OCI-LY3 (cell line): ENCODE measurements at regions not wholly inside any gene's neighbourhood (a gene's known extent, or its start where the extent isn't known, plus 50 kb on each side); places are given as distances from the start of the nearest gene placed in this dataset.

Source experiments
- H2AFZ ChIP-seq: fragments of 200-600, 300-600 bp; shearing (Covaris generic); 2 replicates; pipeline ENCODE4 v1.6.0; 2014; ENCODE audit warnings: antibody characterized with exemption, low read depth, low read length
- H3K27ac ChIP-seq: fragments of 200-600, 300-600 bp; sonication (generic); 2 replicates; pipeline ENCODE4 v1.5.1; 2014; ENCODE audit warnings: mild to moderate bottlenecking, low read length, moderate library complexity, mixed read lengths
- H3K27me3 ChIP-seq: fragments of 200-600, 300-600 bp; sonication (generic); 2 replicates; pipeline ENCODE4 v1.6.1; 2014; ENCODE audit warnings: low read depth, low read length, mixed read lengths
- H3K36me3 ChIP-seq: fragments of 200-600, 300-600 bp; sonication (generic); replicated peaks from 2 replicates; pipeline ENCODE3; 2014; ENCODE audit warnings: low read depth, low read length, mixed read lengths
- H3K4me1 ChIP-seq: fragments of 300-600, 200-600 bp; sonication (generic); 2 replicates; pipeline ENCODE4 v1.6.1; 2014; ENCODE audit warnings: low read length, mixed read lengths
- H3K4me2 ChIP-seq: fragments of 200-600, 300-600 bp; sonication (generic); 2 replicates; pipeline ENCODE4 v1.6.1; 2014; ENCODE audit warnings: low read length, mixed read lengths
- H3K4me3 ChIP-seq: fragments of 300-600, 200-600 bp; sonication (generic); 2 replicates; pipeline ENCODE4 v1.5.1; 2014; ENCODE audit warnings: antibody characterized with exemption, mild to moderate bottlenecking, low read length, moderate library complexity
- H3K79me2 ChIP-seq: fragments of 300-600, 200-600 bp; shearing (Covaris generic); 2 replicates; pipeline ENCODE4 v1.6.1; 2014; ENCODE audit warnings: mild to moderate bottlenecking, low read length, mixed read lengths
- H3K9ac ChIP-seq: fragments of 300-600, 200-600 bp; shearing (Covaris generic); 2 replicates; pipeline ENCODE4 v1.6.0; 2014; ENCODE audit warnings: mild to moderate bottlenecking, low read length, moderate library complexity
- H3K9me3 ChIP-seq: fragments of 200-600, 300-600 bp; shearing (Covaris generic); 2 replicates; pipeline ENCODE4 v1.6.1; 2014; ENCODE audit warnings: low read length, mixed read lengths; ENCODE audit not compliant: insufficient read depth
- H4K20me1 ChIP-seq: fragments of 200-600, 300-600 bp; sonication (generic); 2 replicates; pipeline ENCODE4 v1.6.1; 2016; ENCODE audit warnings: low read length, mixed read lengths; ENCODE audit not compliant: insufficient read depth
- EZH2phosphoT487 ChIP-seq: fragments of 200-600 bp; shearing (Covaris generic); IDR thresholded peaks from 2 replicates; pipeline ENCODE4 v1.6.1; 2018; ENCODE audit warnings: antibody characterized with exemption, mixed run types, low read depth
- TF ChIP-seq, protein P1 (sequence below): fragments of 200-600, 300-600 bp; sonication (generic); IDR thresholded peaks from 2 replicates; pipeline ENCODE4 v1.5.1; 2014; ENCODE audit warnings: antibody characterized with exemption, low read length, low read depth

DNA sequence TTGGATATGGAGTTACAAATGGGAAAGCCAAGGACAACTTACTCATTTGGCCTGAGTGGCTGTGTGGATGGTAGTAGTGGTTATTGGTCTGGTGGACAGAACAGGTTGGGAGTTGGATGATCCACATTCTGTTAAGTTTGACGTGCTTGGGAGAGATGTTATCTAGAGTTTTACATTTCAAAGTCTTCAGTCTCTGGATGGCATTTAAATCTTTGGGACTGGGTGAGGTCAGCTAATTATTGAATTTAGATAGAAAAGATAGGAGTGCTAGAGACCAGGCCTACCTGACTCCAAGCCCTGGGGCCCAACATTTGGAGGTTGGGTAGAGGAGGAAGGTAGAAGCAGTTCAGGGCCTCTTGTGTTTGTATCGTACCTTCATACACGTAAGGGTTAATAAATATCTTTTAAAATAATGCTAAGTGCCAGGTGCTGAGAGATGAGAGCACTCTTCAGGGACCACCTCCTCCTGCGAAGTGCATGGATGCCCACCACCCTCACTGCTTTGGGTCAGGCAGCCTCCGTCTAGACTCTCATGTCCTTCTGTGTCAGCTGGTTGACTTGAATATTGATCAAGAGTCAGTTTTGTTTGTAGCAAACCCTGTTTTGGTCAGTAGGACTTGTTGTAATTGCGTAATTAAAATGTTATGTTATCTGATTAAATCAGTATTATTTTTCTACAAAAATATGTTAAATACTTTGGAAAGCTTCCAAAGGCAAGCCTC is 460.4 kb upstream of the RGS6 start:
- Histone ChIP-seq H3K36me3 (no peaks in the 10 kb centered on the region), H3K27ac (no peak overlapping the region), H3K4me2 (peak overlapping the region; percentile 21; the same call in 1 of the 2 replicates), H3K9ac (no peak overlapping the region), H3K4me1 (peaks cover 21% of the 10 kb centered on the region), H3K9me3 (no peaks in the 10 kb centered on the region), H3K79me2 (no peaks in the 10 kb centered on the region), H2AFZ (no peak overlapping the region), H3K27me3 (no peaks in the 10 kb centered on the region), H3K4me3 (no peak overlapping the region), H4K20me1 (no peaks in the 10 kb centered on the region)
- TF ChIP-seq, protein P1, sequence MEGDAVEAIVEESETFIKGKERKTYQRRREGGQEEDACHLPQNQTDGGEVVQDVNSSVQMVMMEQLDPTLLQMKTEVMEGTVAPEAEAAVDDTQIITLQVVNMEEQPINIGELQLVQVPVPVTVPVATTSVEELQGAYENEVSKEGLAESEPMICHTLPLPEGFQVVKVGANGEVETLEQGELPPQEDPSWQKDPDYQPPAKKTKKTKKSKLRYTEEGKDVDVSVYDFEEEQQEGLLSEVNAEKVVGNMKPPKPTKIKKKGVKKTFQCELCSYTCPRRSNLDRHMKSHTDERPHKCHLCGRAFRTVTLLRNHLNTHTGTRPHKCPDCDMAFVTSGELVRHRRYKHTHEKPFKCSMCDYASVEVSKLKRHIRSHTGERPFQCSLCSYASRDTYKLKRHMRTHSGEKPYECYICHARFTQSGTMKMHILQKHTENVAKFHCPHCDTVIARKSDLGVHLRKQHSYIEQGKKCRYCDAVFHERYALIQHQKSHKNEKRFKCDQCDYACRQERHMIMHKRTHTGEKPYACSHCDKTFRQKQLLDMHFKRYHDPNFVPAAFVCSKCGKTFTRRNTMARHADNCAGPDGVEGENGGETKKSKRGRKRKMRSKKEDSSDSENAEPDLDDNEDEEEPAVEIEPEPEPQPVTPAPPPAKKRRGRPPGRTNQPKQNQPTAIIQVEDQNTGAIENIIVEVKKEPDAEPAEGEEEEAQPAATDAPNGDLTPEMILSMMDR: no peak
- TF ChIP-seq EZH2phosphoT487: no peak

DNA sequence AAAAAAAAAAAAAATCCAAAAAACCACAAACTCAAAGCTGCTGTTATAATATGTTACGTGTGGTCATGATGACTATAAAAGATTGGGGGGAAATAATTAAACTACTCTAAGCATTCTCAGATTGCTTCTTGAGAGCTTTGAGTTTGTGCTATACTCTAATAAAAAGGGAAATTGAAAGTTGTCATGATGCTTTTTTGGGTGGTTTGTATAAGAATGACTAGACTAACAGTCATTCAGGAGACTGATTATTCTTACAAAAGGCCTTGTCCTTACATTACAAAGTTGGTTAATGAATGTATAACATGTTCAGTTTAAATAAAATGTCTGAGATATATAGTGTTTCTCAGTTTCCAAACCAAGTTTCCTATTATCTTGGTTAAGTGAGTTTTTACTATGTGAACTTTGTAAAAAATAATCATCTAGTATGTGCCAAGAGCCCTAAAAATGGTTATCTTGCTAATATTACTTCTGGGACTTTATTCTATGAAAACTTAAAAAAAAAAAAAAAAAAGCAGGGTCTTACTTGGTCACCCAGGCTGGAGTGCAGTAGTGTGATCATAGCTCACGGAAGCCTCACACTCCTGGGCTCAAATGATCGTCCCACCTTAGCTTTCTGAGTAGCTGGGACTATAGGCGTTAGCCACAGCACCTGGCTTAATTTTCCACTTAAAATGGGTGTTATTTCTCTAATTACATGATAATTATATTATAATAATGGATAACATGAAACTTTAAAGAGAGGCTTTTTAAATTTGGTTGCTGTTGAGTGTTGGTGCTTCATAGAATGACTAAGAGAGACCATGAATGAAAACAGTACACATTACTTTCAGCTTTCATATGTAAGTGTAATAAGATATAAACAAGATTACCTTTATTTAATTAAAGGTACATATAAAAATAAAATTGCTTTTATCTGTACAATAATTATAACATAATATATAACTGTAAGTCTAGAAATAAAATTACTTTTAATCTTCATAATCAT is 459.6 kb upstream of the RGS6 start:
- no peak overlapping the region for H2AFZ ChIP-seq
- H3K4me2 ChIP-seq: peak overlapping the region; percentile 21
- H3K9me3 ChIP-seq: no peaks in the 10 kb centered on the region
- H3K4me3 ChIP-seq: no peak overlapping the region
- no peaks in the 10 kb centered on the region for H4K20me1 ChIP-seq
- no peaks in the 10 kb centered on the region for H3K79me2 ChIP-seq
- H3K9ac ChIP-seq: no peak overlapping the region
- no peak for TF ChIP-seq EZH2phosphoT487
- TF ChIP-seq, protein P1: no peak
- no peaks in the 10 kb centered on the region for H3K36me3 ChIP-seq
- H3K27ac ChIP-seq: no peak overlapping the region
- peaks cover 16% of the 10 kb centered on the region for H3K4me1 ChIP-seq
- H3K27me3 ChIP-seq: no peaks in the 10 kb centered on the region

DNA sequence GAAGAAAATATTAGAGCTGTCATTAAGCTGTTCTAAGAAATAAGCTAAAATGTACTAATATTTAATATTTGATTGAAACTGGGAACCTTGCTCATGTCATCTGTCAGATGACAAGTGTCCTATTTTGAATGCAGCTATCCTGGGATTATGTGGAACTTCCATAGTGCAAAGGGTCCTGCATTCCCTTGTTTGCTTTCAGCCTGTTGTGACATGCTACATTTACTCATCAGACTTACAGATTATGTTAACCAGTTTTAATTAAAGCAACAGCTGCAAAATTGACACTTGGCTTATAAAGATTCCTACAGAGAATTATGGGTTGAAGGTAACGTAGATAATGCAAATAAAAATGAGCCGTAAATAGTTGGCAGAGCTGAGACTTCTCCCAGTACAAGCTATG is 458.4 kb upstream of the RGS6 start:
- no peak for TF ChIP-seq EZH2phosphoT487
- TF ChIP-seq, protein P1: no peak
- Histone ChIP-seq H2AFZ (no peak overlapping the region), H3K36me3 (no peaks in the 10 kb centered on the region), H3K27ac (no peak overlapping the region), H3K9ac (no peak overlapping the region), H3K79me2 (no peaks in the 10 kb centered on the region), H3K9me3 (no peaks in the 10 kb centered on the region), H3K4me1 (peaks cover 19% of the 10 kb centered on the region), H3K4me3 (no peak overlapping the region), H4K20me1 (no peaks in the 10 kb centered on the region), H3K4me2 (no peak overlapping the region), H3K27me3 (no peaks in the 10 kb centered on the region)
